GM19324 (cell line): ENCODE measurements at regions not wholly inside any gene's neighbourhood (a gene's known extent, or its start where the extent isn't known, plus 50 kb on each side); places are given as distances from the start of the nearest gene placed in this dataset.
"Not testable (repeated sequence)": the region's sequence is repeated elsewhere in the genome, so short reads cannot be mapped to it uniquely, and the experiment has no call there.

ENCODE experiments used
- ATAC-seq: cut with Tn5 transposase; IDR thresholded peaks from one replicate; pipeline ENCODE4 v1.9.1; 2021; ENCODE audit warnings: mild to moderate bottlenecking, moderate library complexity; ENCODE audit not compliant: unreplicated experiment, low FRiP score

DNA sequence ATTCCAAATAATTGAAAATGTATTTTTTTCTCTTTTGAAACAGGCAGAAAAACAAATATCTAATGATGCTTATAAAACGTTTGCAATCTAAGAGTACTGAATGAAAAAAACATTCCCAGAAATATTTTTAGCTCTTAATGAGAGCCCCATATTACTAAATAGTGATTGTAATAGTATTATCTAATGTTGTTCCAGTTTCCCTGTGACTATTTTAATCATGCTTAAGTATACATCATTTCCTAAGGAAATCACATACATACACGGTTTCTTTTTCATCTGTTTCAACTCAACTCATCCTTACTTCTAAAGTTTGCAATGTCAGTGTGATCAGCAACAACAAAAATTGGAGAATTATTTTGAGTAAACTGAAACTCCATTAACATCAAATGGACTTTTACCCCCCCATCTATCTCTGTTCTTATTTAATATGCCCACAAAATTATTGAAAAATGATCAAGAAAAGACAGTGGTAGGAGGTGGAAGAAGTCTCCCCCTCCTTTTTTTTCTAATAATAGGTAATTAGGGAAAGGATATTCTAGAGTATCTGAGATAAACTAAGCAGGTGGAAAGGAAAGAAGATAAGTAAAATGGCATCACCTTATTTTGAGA is 530.1 kb upstream of the ATP2B1 start:
- ATAC-seq: no peak

DNA sequence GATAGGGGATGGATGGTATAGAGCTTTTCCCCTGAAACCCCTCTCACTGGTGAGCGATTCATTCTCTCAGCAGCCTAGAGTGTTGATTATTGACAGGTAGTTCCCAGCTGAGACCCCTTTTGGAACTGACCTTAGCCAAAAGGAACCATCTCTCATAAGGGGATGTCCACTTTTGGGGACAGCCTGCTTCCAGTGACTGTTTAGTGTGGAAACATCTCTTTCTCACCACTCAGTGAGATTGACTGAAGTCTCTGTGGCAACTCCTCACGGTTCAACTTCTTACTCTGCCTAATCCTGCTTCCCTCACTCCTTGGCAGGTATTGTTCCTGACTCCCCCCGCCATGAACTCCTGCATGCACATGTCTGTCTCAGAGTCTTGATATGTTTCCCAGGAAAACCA is 529.2 kb upstream of the ATP2B1 start:
- ATAC-seq: no peak

DNA sequence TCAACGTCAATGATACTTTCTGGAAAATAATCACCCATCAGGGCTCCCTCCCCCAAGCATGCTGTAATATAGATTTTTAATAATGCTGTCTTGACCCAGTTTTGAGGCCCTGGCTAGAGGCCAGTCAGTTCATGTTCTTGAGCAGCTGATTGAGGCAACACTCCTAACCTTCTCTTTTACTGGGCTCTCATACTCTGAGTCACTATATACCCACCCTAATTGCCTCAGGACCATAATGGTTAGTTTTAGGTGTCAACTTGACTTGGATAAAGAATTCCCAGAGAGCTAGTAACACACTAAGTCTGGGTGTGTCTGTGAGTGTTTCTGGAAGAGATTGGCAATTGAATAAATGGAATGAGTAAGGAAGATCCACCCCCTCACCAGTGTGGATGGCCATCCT is 527.0 kb upstream of the ATP2B1 start:
- no peak for ATAC-seq

- no peak for ATAC-seq
Measured at GRCh38 chr12:90234472-90234871, 525.8 kb upstream of the ATP2B1 start.

GRCh38 chr12:90233168-90234100 is 524.8 kb upstream of the ATP2B1 start:
- ATAC-seq: no peak

- no peak for ATAC-seq
Measured at GRCh38 chr12:90229407-90230170, 521.0 kb upstream of the ATP2B1 start.

DNA sequence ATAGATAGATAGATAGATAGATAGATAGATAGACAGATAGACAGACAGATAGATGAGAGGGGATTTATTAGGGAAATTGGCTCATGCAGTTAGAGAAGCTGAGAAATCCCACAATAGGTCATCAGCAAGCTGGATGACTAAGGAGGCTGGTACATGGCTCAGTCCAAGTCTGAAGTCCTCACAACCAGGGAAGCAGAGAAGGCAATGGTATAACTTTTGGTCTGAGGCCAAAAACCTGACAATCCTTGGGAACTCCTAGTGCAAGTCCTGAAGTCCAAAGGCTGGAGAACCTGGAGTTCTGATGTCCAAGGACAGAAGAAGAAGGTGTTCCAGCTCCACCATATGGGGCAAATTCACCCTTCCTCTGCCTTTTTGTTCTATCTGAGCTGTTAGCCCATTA is 517.6 kb upstream of the ATP2B1 start:
- ATAC-seq: no peak

DNA sequence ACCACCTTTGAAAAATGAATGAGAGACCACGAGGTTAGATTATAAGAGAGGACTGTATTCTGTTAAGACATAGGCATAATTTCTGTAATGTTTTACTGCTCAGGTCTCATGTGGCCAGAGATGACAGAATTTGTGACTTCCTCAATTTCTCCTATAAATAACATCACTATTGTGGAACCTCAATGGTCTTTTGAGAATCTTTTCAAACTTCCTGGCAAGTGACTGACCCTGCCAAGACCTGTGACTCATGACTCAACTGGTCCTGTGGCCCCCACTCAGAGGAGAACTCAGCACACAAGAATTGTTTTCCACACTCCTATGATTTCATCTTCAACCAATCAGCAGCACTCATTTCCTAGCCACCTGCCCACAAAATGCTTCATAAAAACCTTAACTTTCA is 508.2 kb upstream of the ATP2B1 start:
- ATAC-seq: no peak

DNA sequence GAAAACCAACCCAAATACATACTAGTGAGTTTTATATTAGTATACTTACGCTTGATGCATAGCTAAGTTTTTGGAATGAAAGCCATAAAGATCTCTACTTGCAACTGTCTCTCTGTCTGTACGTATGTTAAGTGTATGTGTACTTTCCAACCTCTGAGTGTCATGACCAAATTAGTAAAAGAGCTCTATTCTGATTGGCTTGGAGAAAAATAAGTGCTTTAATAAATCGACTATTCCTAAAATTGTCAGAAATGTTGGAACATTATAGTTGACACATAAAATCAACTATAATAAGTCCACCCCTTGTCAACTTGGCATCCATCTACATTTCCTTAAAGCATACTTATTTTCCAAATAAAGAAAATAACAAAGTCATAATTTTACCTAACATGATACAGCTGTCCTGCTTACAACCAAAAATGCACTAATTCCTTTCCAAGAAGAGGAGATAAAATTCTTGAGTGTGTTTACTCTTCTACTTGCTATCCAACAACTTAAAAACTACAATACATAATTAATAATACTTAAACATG is 507.4 kb upstream of the ATP2B1 start:
- ATAC-seq: no peak

DNA sequence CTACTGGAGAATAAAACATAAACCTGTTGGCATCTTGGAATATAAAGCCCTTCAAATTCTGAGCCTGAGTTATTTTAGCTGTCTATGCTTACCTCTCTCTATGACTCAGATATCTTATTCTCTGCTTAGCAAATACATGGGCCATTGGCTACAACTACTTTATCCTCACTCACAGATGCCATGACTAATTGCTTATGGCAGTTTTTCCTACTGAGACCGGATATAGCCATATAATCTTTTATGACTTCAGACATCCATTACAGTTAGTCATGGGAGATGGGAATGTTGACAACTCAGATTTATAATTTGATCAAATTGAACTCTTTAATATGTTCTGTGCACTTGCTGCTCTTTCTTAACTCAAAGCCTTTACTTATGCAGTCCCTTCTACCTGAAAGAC is 502.4 kb upstream of the ATP2B1 start:
- ATAC-seq: no peak

DNA sequence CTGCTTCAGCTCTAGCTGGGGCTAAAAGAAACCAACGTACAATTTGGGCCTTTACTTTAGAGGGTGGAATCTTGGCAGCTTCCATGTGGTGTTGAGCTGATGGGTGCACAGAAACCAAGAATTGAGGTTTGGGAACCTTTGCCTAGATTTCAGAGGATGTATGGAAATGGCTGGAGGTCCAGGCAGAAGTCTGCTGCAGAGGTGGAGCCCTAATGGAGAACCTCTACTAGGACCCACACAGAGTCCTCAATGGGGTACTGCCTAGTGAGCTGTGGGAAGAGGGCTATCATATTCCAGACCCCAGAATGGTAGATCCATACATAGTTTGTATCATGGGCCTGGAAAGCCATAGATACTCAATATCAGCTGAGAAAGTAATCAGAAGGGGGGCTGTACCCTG is 500.4 kb upstream of the ATP2B1 start:
- no peak for ATAC-seq

DNA sequence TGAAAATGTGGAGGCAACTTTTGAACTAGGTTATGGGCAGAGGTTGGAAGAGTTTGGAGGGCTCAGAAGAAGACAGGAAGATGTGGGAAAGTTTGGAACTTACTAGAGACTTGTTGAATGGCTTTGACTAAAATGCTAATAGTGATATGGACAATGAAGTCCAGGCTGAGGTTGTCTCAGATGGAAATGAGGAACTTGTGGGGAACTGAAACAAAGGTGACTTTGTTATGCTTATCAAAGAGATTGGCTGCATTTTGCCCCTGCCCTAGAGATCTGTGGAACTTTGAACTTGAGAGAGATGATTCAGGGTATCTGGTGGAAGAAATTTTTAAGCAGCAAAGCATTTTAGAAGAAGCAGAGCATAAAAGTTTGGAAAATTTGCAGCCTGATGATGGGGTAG is 499.7 kb upstream of the ATP2B1 start:
- not testable (repeated sequence) for ATAC-seq

DNA sequence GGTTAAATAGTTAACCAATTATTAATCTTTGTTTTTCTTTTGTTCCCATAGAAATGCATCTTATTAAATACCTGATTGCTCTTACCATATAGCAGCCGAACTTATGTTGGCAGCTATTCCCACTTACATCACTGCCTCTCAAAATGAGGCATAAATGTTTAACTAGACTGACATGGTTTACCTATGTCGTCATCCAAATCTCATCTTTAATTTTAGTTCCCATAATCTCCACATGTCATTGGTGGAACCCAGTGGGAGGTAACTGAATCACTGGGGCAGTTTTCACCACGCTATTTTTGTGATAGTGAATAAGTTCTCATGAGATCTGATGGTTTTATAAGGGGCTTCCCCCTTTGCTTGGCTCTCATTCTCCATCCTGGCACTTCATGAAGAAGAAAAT is 499.2 kb upstream of the ATP2B1 start:
- ATAC-seq: no peak

DNA sequence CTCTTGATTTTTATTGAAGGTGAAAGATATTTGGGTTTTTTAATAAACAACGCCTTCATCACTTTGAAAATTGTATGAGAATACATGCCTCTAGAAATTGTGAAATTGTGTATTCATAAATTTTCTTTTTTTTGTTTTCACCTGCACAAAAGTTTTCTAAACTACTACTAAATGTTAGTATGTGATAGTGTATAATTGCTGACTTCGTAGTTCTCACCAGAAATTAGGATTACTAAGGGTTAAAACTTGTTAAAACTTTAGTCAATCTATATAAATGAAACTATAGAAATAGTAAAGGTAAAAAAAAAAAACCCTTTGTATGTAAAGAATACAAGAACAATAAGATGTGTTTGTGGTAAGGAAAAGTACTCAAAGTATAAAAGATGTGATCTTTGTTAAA is 496.5 kb upstream of the ATP2B1 start:
- no peak for ATAC-seq

DNA sequence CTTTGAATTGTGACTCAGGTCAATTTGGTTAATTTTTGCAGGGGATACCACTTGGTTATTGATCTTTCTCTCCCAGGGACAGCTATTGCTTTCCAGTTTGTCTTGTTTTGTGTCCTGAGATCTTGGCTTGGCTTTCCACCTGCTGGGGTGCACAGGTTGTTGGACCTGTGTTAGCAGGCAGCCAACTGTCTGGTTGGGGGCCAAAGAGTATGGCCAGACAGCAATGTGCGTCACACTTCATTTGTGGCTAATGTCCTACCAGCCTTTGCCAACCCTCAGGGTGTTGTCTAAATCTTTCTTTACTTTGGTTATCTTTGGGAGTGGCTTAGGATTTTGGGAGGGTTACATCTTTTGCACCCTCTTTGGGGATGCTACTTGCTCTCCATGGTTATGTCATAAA is 494.9 kb upstream of the ATP2B1 start:
- ATAC-seq: no peak

GRCh38 chr12:90199006-90199405 is 490.4 kb upstream of the ATP2B1 start:
- no peak for ATAC-seq

GRCh38 chr12:90193500-90193899 is 484.9 kb upstream of the ATP2B1 start:
- ATAC-seq: no peak

- no peak for ATAC-seq
Measured at GRCh38 chr12:90188857-90189256, 480.2 kb upstream of the ATP2B1 start.

GRCh38 chr12:90183201-90183600 is 474.6 kb upstream of the ATP2B1 start:
- ATAC-seq: no peak

GRCh38 chr12:90181216-90181615 is 472.6 kb upstream of the ATP2B1 start:
- no peak for ATAC-seq

DNA sequence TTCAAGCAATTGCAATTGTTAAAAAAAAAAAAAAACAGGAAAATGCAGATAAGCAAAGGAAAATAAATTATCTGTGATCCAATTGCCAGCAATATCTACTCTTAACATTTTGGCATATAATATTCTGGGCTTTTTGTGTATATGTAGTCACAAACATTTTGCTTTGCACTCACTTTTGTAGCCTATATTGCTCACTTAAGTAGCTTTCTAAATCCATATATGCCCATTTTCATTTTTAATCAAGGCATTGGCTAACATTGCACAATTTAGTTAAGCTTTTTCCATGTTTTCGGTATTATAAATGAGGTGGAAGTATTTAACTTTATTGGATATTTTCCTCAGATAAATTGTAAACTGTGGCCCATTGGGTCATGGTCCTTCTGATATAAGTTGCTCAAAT is 466.3 kb upstream of the ATP2B1 start:
- no peak for ATAC-seq
